GM12891 (cell line): ENCODE measurements at regions not wholly inside any gene's neighbourhood (a gene's known extent, or its start where the extent isn't known, plus 50 kb on each side); places are given as distances from the start of the nearest gene placed in this dataset.

Experiments
- POLR2A ChIP-seq: IDR thresholded peaks from 2 replicates; pipeline ENCODE4 v1.6.1; 2011; ENCODE audit warnings: low read depth, low read length, control low read depth
- POU2F2 ChIP-seq: IDR thresholded peaks from 2 replicates; pipeline ENCODE4 v1.6.1; 2011; ENCODE audit warnings: low read depth, mild to moderate bottlenecking, control low read depth, low read length, moderate library complexity
- TAF1 ChIP-seq: IDR thresholded peaks from 2 replicates; pipeline ENCODE4 v1.6.1; 2011; ENCODE audit warnings: low read depth, low read length, control low read depth

DNA sequence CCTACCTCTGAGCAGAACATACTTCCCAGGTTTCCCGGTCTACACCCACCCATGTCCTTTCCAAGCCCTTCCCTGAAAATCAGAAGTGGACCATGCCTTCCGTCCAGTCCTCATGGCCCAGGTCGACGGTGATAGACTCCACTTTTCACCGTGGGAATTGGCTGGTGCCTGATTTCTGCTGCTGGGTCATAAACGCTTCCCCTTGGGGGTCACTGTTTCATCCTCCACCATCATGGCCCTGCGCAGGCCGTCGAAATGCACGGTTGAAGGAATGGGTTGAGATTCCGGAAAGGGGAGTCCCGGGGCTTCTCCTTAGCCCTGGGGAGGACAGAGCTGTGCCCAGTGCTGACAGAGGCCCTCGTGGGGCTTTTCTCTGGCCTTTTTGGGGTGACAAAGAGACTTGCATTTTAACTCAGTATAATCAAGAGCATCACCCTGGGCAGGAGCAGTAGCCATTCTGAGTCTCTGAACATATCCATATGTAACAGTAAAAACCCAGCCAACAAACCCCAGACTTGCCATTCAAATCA lies 75.5 kb downstream of the SOX1 start:
- TF ChIP-seq TAF1 (no peak), POLR2A (no peak), POU2F2 (no peak)
